Endothelial cell of hepatic sinusoid (primary cell): ENCODE measurements at regions not wholly inside any gene's neighbourhood (a gene's known extent, or its start where the extent isn't known, plus 50 kb on each side); places are given as distances from the start of the nearest gene placed in this dataset.
"Not testable (repeated sequence)": the region's sequence is repeated elsewhere in the genome, so short reads cannot be mapped to it uniquely, and the experiment has no call there.

Experiments used
- in situ Hi-C: cut with HindIII; loops from 2 replicates; pipeline ENCODE4 v1.10.0; 2017; ENCODE audit warnings: low sequenced_read_pairs

DNA sequence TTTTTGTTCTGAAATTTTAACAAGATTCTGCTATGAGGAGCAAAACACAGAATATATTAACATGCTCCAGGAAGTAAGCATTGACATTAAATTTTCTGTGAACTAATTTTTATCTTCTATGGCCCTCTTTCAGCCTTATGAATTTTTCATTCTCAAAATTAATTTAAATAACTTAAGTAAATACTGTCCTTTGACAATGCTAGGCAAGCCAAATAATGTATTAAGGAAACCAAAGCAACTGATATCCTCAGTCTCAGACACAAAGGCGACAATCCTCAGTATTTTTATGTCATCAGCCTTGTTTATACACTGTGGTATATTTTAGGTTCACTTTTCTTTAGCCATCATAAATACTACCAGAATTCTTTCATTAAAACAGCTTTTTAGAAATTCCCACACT is 159.8 kb downstream of the CGGBP1 start:
- in situ Hi-C loops: no loop called here

DNA sequence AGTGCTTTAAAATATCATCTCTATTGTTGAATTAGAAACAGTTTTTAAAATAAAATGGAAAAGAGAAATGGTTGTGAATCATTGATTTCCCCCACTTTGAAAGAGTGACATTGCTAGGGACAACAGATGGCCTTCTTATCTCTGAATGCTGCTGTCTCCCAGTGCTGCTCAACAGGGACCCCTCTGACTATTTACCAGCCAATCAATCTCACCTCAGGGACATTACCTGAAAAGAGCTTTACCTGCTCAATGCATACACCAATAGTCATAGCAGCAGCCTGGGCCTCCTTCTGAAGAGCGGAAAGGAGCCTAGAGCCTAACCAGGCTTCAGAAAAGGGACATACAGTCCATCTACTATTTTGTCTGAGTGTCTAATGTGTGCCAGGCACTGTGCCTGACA is 162.8 kb downstream of the CGGBP1 start:
- in situ Hi-C loops: no loop called here

DNA sequence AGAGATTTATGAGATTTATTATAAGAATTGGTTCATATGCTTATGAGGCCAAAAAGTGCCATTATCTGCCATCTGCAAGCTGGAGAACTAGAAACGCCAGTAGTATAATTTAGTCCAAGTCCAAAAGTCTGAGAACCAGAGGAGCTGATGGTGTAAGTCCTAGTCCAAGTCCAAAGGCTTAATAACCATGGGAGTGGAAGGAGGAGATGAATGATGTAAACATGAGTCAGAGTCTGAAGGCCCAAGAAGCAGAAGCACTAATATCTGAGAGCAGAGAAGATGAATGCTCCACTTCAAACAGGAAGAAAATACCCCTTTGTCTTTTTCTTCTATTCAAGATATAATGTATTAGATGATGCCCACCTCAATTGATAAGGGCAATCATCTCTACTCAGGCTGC is 185.7 kb downstream of the CGGBP1 start:
- in situ Hi-C loops: no loop called here

DNA sequence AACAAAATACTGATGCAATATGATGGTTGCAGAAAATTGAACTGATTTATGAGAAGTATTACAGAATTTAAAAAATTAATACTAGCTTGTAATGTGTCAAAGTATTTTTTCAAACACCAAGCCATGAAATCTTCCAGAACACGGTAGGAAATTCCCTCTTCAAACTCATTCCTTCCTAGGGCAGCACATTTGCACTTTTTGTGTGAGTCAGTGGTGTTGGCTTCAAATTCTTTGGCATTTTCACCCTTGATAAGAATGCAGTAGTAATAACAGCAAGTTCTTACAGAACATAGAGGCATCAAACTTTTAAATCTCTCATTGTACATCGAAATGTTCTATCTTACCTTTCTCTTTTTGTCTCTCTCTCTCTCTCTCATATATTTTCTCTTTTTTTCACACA is 191.8 kb downstream of the CGGBP1 start:
- in situ Hi-C loops: no loop called here

DNA sequence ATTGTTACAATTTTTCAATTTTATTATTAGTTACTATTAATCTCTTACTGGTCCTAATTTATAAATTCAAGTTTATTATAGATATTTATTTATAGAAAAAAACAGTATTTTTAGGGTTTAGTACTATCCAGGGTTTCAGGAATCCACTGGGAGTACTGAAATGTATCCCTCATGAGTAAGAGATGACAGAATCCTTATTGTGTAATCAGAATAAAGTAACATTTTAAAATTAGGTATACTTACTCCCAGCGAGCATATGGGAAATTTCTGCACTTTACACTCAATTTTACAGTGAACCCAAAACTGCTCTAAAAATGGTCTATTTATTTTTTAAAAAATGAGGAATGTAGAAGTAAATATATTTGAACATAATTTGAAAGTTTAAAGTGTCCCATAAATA is 202.7 kb downstream of the CGGBP1 start:
- in situ Hi-C loops: no loop called here

DNA sequence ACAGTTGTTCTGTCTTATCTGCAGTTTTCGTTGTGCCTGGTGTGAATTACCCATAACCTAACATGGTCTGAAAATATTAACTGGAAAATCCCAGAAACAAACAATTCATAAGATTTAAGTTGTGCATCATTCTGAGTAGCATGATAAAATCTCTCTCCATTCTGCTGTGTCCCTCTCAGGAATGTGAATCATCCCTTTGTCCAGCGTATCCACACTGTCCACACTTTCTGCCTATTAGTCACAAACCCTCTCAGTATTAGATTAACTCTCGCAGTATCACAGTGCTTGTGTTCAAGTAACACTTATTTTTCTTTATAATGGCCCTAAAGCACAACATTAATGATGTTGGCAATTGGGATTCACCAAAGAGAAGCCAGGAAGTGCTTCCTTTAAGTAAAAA is 203.2 kb downstream of the CGGBP1 start:
- in situ Hi-C loops: no loop called here

DNA sequence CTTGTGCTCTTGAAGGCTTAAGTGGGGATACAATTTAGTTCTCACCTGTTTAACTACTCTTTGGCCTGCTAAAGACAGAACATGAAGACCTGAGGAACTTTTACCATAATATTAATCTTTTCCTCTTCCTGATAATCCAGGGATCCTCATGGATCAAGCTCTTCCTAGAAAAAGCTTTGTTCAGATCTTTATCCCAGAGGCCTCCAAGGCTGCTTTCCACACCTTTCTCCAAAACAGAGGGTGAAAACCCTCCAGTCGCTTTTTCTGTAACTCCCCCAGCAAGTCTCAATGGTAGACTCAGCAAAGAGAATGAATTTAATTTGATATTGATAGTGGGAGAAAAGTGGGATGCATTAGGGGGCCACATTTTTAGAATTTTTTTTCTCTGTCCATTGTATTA is 203.6 kb downstream of the CGGBP1 start:
- in situ Hi-C loops: no loop called here

DNA sequence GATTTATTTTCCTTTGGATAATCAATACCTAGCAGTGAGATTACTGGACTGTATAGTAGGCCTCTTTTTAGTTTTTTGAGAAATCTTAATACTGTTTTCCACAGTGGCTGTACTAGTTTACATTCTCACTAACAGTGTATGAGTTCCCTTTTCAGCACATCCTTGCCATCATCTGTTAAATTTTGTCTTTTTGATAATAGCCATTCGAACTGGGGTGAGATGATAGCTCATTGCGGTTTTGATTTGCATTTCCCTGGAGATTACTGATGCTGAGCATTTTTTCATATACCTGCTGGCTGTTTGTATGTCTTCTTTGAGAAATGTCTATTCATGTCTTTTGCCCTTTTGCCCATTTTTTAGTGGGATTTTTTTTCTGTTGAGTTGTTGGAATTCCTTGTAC is 210.8 kb downstream of the CGGBP1 start:
- in situ Hi-C loops: no loop called here

DNA sequence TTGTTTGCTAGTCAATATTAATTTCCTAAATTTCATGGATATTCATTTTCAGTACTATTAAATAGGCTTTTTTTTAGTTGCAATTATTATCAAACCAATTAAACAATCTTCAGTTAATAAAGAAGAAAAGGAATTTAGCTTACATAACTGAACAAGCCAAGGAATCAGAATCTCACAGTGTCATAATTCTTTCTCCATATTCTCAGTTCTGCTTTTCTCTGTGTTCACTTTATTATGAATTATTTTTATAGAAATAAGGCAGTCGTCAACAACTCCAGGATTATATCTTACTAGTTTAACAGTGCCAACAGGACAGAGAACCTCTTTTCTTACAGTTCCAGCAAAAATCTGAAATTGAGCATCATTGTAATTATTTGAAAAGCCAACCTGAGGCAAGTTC is 221.7 kb downstream of the CGGBP1 start:
- in situ Hi-C loops: no loop called here

DNA sequence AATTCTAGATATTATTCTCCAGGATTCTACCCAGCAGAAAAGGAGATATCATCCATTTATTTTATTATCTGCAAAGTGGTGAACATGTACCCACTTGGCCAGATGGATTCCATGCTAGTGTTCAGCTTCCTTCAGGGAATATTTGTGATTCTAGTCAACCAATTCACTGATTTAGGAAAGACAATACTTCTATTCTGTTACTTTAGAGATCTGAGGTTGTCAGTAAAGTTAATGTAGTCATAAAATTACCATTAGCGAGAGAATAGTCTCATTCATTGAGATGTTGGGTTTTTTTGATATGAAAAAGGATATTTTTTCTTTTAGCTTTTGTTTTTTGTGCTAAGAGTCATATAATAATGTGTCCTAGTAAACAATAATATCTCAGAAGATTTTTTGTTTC is 222.8 kb downstream of the CGGBP1 start:
- in situ Hi-C loops: no loop called here

DNA sequence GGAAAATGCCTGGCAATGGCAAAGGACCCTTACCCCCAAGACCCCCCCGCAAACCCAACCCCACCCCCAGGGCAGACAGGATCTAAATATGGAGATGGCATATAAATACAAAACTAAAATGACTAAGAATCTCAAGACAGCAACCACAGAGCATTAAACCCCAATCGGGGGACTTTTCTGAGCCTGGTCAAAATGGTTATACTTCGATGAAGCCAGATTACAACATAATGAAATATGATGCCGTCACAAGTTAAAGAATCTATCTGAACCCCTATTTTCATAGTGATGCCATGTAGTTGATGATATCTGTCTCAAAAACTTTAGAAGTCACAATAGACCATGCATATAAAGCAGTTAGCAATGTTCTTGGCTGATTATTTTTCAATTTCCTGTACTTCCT is 223.6 kb downstream of the CGGBP1 start:
- in situ Hi-C loops: no loop called here

DNA sequence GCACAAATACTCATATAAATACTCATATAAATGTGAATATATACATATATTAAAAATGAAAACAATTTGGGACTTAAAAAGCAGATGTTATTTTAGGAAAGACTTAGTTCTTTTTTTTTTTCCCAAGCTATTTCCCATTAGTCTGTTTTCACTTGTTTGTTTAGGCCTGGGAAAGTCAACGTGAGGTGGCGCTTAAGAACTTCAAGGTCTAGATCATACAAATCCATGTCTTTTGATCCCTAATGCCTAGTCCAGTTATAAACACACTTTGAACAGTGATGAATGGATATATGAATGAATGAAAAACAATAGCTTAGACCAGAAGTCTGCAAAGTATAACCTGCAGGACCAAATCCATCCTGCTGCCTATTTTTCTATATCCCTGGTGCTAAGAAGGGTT is 224.5 kb downstream of the CGGBP1 start:
- in situ Hi-C loops: no loop called here

DNA sequence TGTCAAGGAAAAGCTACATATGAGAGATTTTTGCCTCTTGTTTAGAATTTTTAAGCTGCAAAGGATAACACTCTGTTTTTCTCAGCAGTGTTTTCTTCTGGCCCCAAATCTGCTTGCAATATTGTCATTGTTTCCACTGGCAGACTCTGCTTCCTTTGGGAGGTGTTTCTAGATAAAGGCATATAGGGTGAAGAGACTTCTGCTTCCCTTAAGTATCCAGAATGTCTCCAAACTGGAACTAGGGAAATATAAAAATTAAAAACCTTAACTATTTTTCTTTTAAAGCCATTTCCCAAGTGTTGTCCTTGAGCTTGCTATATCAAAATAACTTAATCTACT is 225.8 kb downstream of the CGGBP1 start:
- in situ Hi-C loops: no loop called here

DNA sequence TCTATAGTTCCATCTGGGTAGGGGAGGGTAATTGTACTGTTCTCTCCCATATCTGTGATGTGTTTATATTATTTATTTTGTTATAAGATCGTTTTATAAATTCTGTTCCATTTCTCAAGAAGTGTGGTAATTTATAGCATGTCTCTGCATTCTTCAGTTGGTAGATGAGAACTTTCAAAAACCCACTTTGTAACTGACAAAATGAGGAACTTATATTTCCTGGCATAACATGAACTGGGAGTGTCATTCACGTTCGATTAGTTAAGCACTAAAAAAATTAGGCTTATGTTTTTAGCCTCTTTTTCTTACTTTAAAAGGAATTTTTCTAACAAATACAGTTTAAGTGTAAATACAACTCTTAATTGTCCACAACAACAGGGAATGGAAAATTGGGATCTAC is 230.8 kb downstream of the CGGBP1 start:
- in situ Hi-C loops: no loop called here

DNA sequence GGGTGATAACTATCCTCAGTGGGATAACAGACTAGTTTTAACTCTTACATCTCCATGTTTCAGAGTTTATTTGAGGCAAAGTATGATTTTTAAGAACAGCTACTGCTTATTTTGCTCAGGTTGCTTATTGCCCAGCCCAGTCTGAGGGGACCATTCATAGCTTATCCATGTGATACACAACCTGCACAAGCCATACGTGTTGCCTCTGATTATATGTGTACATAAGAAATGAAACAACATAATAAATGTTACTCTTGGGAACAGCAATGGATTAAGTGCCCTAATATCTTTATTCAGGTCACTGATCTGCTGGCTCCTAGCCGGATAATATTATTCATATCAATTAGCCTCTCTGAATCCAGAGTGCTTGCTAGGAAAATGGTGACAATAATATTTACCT is 236.2 kb downstream of the CGGBP1 start:
- in situ Hi-C loops: no loop called here

DNA sequence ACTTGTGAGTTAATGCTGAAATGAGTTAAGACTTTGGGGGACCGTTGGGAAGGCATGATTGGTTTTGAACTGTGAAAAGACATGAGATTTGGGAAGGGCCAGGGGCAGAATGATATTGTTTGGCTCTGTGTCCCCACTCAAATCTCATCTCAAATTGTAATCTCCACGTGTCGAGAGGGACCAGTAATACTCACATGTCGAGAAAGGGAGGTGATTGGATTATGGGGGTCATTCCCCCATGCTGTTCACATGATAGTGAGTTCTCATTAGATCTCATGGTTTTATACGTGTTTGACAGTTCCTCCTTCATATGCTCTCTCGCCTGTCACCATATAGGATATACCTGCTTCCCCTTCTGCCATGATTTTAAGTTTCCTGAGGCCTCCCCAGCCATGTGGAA is 245.3 kb downstream of the CGGBP1 start:
- in situ Hi-C loops: not testable (repeated sequence)

DNA sequence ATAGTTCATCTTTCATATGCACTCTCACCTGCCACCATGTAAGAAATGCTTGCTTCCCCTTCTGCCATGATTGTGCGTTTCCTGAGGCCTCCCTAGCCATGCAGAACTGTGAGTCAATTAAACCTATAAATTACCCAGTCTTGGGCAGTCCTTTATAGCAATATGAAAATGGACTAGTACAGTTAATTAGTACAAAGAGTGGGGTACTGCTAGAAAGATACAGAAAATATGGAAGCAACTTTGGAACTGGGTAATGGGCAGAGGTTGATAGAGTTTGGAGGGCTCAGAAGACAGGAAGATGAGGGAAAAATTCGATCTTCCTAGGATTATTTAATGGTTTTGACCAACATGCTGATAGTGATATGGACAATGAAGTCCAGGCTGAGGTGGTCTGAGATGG is 246.9 kb downstream of the CGGBP1 start:
- in situ Hi-C loops: no loop called here

DNA sequence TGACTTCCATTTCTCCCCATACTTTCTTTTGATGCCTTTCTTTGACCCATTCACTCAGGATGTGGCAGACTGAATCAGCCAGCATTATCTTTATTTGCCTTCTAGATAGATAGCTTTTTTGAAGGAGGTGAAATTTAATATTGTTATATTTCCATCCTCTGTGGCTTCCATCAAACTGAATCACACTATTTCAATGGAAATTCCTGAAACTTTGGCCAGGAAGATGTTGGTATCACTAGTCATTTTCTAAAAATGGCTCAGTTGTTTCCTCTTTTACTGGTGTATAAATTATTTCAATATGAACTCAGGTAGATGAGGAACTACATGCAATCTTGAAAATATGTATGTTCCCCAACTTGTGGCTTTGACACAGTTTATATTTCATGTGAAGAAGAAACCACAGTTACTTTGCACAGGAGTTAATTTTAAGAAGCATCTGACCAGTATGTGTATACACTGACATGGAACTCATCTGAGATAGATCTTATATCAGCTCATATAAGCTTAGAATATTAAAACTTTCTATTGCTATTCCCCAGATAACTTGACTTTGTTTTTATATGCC is 248.3 kb downstream of the CGGBP1 start:
- in situ Hi-C loops: no loop called here

DNA sequence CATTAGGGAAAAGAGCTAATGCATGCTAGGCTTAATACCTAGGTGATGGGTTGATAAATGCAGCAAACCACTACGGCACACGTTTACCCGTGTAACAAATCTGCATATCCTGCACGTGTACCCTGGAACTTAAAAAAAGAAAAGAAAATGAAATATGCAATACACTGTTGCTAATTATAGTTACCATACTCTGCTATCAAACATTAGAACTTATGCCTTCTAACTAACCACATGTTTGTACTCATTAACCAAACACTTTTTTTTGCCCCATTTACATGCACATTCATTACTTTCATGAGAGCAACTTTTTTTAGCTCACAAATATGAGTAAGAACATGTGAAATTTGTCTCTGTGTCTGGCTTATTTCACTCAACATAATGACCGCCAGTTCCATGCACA is 253.1 kb downstream of the CGGBP1 start:
- in situ Hi-C loops: no loop called here

DNA sequence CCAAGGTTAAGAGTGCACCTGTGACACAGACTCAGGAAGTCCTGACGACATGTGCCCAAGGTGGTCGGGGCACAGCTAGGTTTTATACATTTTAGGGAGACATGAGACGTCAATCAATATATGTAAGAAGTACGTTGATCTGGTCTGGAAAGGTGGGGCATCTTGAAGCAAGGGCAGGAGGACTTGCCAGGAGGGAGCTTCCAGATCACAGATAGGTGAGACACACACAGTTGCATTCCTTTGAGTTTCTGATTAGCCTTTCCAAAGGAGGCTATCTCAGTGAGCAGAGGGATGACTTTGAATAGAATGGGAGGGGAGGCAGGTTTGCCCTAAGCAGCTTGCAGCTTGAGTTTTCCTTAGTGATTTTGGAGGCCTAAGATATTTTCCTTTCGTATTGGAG is 257.4 kb downstream of the CGGBP1 start:
- in situ Hi-C loops: no loop called here

DNA sequence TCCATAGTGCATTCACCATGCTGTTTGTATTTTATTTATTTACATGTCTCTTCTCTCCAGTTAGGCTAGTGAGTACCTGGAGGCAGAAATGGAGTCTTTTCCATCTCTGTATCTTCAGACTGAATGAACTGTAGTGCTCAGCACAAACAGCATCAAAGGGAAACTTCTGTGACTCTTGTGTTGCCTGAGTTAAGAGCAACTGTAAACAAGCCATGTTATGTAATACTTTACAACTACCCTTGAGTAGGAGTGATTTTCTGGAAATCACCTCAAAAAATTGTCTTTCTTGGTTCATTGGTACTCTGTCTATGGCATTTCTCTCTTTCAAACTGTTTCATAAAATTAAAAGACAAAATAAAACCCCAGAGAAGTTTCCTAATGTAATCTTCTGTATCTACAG is 258.3 kb downstream of the CGGBP1 start:
- in situ Hi-C loops: no loop called here

DNA sequence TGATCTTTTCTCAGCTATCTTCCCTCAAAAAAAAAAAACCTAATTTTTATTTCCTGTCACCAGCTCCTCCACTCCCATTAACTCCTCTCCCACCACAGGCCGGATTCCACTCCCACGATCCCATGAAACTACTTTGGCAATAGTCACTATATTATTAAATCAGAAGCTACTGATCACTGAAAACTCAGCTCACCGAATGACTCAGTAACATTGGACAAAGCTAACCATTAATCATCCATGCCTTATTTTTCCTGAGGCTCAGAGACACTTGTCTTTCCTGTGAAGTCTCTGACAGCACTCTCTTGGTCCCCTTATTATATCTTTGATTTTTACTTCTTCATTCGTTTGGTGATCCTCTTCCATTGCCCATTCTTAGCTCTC is 260.2 kb downstream of the CGGBP1 start:
- in situ Hi-C loops: no loop called here

DNA sequence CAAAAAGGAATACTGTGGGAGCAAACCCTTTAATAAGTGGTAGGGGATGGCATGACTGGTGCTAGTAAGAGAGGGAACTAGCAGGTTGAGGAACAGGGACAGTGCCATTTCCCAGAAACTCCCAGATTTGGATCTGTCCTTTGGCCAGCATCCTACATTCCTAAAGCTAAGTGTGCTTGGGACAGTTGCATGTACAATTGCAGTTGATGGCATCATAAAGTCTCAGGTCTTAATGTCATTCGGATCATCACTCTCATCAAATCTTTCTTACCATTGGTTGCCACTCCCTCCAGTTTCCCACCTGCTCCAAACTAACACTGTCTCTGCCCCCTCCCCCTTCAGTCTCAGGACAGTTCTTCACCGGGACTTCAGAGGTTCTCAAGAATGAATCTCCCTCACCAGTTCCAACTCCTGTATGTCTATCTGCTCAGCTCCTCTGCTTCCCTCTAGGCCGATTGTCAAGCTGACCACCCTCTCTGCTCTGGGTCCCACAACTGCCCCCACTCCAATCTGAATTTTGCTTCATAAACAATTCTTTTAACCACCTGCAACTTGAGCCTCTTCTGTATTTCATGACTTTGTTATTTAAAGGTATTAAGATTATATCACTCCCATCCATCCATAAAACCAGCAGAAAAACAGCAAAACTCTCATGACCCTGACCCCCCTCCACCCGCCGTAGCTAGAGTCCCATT is 260.8 kb downstream of the CGGBP1 start:
- in situ Hi-C loops: no loop called here
